HG03521 (cell line): ENCODE measurements at regions not wholly inside any gene's neighbourhood (a gene's known extent, or its start where the extent isn't known, plus 50 kb on each side); places are given as distances from the start of the nearest gene placed in this dataset.
"Not testable (repeated sequence)": the region's sequence is repeated elsewhere in the genome, so short reads cannot be mapped to it uniquely, and the experiment has no call there.

Source experiments
- ATAC-seq: cut with Tn5 transposase; IDR thresholded peaks from one replicate; pipeline ENCODE4 v1.9.1; 2021; ENCODE audit warnings: mild to moderate bottlenecking, moderate library complexity; ENCODE audit not compliant: unreplicated experiment

DNA sequence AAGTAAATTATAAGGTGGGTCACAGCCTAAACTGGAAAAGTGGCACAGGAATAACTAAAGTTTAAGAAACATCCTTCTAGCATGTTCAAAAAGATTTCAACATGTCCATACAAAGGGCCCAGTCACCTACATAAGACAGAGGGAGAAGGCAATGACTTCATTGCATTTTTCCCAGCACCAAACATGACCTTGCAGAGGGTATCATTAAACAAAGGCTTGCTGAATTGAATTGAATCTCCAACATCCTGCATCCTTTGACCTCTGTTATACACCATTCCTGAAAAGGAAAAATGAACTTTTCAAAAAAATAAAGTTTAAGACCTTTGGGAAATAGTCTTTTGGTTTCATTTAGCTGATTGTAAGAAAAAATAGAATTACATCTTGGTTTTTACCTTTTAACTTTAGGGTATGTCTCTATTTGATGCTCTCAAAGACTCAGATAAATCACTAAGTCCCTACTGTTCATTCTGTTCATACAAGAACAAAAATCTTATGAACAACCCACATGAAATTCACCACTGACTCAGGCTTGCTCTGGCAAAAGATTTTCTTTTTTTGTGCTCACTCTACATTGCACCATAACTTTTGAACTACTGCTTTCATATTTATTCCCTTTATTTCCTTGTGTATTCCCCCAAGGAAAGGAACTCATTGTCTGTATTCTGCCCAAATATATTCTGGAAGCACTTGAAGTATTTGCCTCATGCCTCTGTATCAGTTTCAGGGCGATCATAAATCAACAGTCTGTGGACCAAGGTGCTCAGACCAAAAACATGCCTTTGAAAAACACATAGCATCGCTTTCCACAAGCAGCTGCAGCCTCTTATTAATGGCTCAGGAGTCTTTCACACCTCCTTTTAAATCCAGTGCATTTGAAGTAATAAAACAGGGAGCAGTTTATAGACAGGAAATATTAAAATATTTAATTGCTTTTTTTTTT lies 121.7 kb downstream of the DUSP6 start:
- no peak for ATAC-seq

- no peak for ATAC-seq
Observed at GRCh38 chr12:89228491-89228890, 123.8 kb downstream of the DUSP6 start.

DNA sequence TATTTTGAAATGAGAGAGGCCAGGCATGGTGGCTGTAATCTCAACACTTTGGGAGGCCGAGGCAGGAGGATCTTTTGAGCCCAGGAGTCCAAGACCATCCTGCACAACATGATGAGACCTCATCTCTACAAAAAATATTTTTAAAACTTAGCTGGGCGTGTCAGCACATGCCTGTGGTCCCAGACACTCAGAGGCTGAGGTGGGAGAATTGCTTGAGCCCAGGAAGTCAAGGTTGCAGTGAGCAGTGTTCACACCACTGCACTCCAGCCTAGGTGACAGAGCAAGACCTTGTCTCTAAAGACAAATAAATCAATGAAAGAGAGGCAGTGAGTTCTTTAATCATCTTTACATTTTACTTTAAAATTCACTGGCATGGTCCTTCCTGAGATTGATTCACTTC lies 124.5 kb downstream of the DUSP6 start:
- no peak for ATAC-seq

GRCh38 chr12:89225808-89226411 lies 126.4 kb downstream of the DUSP6 start:
- ATAC-seq: peak; percentile 15

DNA sequence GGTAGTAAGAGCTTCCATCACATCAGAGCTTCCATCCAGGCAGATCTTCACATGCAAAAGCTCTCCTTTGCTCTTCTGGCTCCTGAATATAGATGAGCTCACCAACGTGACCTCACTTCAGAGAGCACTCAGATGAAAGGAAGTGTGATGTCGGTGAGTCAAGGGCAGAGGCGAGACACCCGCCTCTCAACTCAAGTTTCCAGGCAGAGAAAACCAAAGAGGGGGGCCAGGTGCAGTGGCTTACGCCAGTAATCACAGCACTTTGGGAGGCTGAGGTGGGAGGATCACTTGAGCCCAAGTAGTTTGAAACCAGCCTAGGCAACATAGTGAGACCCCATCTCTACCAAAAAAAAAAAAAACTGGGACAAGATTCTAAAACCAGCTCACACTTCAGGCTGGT lies 126.9 kb downstream of the DUSP6 start:
- ATAC-seq: peak; percentile 70

GRCh38 chr12:89222580-89222979 lies 129.7 kb downstream of the DUSP6 start:
- ATAC-seq: not testable (repeated sequence)

- ATAC-seq: no peak
Observed at GRCh38 chr12:89217472-89217871, 134.8 kb downstream of the DUSP6 start.

GRCh38 chr12:89216211-89216952 lies 135.9 kb downstream of the DUSP6 start:
- ATAC-seq: no peak

- no peak for ATAC-seq
Observed at GRCh38 chr12:89215196-89215595, 137.1 kb downstream of the DUSP6 start.

GRCh38 chr12:89213747-89214146 lies 138.6 kb downstream of the DUSP6 start:
- ATAC-seq: no peak

DNA sequence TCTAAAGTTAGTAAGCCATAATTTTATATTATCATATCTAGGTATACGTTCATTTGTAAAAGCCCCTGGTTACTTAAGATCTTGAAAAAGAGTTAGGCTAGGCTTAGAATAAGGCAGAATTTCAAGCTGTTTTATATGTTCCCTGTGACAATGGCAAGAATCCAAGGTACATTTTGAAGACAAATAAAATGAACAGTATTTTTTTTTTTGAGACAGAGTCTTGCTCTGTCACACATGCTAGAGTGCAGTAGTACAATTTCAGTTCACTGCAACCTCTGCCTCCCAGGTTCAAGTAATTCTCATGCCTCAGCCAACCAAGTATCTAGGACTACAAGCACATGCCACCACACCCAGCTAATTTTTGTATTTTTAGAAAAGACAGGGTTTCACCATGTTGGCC lies 139.2 kb downstream of the DUSP6 start:
- ATAC-seq: no peak

DNA sequence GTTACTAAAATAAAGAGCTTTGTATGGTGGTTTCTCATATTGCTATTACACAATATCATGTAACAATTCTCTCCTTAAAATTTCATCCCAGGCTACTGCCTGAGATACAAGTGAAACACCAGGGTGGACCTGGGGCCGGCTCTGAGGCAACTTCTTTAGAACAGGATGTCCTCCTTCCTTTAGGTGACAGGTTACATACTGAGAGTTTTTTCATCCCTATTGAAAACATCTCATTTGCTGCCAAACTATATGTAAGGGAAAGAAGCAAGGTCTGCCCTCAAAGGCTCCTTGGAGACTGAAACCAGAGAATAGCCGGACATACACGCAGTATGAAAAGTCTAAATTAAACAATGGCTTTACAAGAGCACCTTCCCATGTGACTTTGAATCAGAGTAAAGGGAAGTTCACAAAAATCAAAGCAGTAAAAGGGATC lies 139.9 kb downstream of the DUSP6 start:
- no peak for ATAC-seq

DNA sequence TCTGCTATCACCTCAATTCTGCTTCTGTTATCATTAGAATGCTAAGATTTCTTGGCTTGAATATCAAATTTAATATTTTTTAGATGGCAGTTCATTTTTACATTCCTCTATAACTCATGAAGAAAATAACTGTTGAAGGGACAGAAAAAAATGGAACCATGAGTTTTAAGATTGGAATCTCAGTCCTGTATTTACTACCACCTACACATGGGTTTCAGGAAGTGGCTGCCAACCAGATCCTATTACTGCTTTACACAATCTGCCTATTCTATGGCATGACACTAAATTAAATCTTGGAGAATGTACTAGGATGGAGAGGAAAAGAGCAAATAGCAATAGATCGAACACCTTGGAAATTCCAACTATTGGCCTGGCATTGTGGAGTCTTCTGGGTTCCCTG lies 140.8 kb downstream of the DUSP6 start:
- ATAC-seq: no peak

GRCh38 chr12:89210277-89210676 lies 142.0 kb downstream of the DUSP6 start:
- no peak for ATAC-seq

GRCh38 chr12:89208661-89209096 lies 143.6 kb downstream of the DUSP6 start:
- no peak for ATAC-seq

DNA sequence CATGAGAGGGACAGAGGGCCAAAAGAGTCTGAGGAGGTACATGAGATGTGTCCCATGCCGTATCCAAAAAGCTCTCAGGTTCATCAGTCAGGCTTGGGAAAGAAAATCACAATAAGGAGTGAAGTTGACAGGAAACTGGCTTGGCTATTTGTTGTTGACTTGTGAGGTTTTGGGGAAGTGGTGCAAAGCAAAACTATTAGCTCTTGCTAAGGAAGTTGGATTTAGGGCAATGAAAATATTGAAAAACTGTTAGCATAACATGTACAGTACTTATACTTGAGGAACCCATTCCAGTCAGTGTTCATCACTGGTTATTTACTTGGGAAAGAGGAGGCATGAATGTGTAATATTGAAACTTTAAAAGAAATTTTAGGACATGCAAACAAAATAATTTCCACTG lies 145.9 kb downstream of the DUSP6 start:
- ATAC-seq: no peak

DNA sequence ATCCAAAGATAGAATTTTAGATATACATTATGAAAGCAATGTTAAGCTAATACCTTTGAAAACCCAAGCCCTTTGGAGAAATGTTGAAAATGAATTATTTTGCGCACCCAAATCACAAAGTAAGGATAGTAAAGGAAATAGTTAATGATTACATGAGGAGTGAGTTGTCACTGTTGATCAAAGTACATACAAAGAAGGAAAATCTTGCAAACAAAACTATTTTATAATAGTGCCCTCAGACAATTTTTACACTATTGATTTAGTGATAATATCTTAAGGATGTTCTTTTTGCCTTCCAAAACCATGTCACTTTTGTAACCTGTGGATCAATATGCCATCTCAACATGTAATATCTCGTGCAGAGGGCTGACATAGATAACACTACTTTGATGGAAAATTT lies 146.8 kb downstream of the DUSP6 start:
- no peak for ATAC-seq

GRCh38 chr12:89203144-89203543 lies 149.2 kb downstream of the DUSP6 start:
- no peak for ATAC-seq

- no peak for ATAC-seq
Observed at GRCh38 chr12:89200217-89200616, 152.1 kb downstream of the DUSP6 start.

- no peak for ATAC-seq
Observed at GRCh38 chr12:89195470-89195869, 156.8 kb downstream of the DUSP6 start.

DNA sequence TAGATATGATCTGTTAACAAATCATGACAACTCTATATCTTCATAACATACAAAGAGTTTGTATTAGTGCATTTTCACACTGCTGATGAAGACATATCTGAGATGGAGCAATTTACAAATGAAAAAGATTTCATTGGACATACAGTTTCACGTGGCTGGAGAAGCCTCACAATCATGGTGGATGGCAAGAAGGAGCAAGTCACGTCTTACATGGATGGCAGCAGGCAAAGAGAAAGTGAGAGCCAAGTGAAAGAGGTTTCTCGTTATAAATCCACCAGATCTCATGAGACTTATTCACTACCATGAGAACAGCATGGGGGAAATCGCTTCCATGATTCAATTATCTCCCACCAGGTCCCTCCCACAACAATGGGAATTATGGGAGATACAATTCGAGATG lies 157.6 kb downstream of the DUSP6 start:
- ATAC-seq: no peak

DNA sequence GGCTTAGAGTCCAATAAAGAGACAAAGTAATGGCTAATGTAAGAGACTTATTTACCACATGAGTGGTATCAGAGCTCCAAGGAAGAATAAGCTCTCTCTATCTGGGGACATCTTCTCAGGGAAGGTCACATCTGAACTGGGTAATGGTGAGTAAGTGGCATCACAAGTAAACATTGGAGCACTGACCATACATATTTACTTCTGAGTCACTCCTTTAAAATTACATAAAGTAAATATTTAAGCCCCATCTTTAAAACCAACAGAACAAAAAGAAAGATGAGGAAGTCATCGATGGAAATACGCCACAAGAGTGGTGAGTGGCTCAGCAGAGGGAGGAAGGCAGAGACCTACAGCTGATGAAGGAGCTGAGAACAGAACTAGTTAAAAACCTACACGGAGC lies 159.9 kb downstream of the DUSP6 start:
- ATAC-seq: no peak
